ENCODE measurements at regions not wholly inside any gene's neighbourhood (a gene's known extent, or its start where the extent isn't known, plus 50 kb on each side); places are given as distances from the start of the nearest gene placed in this dataset.

DNA sequence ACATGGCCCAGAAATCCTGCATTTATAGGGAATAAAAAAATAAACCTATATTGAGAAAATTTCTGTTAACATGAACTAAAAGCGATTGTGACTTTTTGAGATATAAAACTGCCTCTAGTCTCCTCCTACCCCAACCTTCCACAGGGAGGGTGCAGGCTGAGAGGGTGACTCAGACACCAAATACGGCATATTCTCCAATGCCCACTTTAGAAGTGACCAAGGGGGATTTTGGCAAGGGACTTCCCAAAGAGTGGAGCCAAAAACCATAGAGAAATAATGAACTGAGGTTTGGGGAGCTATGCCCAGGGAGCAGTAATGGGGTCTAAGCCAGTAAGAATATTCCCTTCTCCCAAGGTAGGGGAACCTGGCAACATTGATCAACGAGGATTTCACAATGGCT lies 124.9 kb upstream of the ZC3H12C start:
- H3K4me3 ChIP-seq: no peak overlapping the region
- no peaks in the 10 kb centered on the region for H3K9me3 ChIP-seq
- H3K27me3 ChIP-seq (ENCODE audit: low read depth): no peaks in the 10 kb centered on the region
- TF ChIP-seq, protein P1, sequence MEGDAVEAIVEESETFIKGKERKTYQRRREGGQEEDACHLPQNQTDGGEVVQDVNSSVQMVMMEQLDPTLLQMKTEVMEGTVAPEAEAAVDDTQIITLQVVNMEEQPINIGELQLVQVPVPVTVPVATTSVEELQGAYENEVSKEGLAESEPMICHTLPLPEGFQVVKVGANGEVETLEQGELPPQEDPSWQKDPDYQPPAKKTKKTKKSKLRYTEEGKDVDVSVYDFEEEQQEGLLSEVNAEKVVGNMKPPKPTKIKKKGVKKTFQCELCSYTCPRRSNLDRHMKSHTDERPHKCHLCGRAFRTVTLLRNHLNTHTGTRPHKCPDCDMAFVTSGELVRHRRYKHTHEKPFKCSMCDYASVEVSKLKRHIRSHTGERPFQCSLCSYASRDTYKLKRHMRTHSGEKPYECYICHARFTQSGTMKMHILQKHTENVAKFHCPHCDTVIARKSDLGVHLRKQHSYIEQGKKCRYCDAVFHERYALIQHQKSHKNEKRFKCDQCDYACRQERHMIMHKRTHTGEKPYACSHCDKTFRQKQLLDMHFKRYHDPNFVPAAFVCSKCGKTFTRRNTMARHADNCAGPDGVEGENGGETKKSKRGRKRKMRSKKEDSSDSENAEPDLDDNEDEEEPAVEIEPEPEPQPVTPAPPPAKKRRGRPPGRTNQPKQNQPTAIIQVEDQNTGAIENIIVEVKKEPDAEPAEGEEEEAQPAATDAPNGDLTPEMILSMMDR (IDR thresholded peaks at IDR 0.05): no peak
- H3K36me3 ChIP-seq: no peaks in the 10 kb centered on the region
- no peak for DNase-seq
- intact Hi-C loops (cut with DNase I): no loop called here
- H3K27ac ChIP-seq: no peak overlapping the region
- no peak for ATAC-seq
- peaks cover 23% of the 10 kb centered on the region for H3K4me1 ChIP-seq

DNA sequence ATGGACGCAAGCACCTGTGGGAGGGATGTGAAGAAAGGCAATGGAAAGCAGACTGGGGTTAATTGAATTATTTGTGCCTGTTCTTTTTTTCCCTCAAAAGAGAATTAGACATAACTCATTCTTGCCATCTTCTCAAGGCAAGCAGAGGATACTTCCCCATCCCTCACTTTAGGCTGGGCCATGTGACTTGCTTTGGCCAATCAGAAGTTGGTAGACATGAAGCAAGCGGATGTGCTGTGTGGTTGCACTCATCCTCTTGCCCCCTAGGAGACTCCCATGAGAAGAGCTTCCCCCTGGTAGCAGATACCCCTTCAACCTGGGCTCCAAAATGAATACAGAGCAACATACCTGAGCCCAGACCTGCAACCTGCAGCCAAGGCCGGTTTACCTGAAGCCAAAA lies 124.4 kb upstream of the ZC3H12C start:
- intact Hi-C loops (cut with DNase I): no loop called here

DNA sequence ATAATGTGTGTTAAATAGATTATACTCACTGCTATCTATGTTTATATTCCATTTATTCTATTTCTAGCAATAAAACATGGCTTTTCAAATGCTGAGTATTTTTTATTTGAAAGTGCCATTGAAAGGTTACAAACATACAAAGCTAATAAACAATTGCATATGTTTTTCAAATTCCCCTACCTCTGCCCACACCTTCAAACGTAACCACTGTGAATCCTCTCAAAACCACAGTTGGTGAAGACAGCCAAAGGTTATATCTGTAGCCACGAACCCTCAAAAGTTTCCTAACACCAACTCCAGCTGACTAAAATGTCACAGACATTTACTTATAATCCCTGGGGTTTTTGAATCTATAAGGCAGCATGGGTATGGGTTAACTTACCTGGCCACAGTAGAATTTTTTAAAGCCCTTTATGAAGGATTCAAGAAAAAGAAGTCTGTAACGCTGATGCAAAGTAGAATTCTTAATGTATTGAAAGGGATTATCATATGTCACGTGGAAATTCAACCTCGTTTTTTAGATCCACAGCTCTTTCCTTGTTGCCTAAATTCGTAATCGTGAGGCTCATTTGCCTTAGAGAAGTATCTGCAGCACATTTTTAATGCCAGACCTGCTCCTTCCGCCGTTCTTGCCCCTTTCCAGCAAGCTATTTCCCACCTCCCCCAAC lies 122.5 kb upstream of the ZC3H12C start:
- Histone ChIP-seq H3K27ac (no peak overlapping the region), H3K36me3 (no peaks in the 10 kb centered on the region), H3K4me3 (no peak overlapping the region), H3K9me3 (no peaks in the 10 kb centered on the region), H3K4me1 (peaks cover 23% of the 10 kb centered on the region), H3K27me3 (ENCODE audit: low read depth) (no peaks in the 10 kb centered on the region)
- TF ChIP-seq, protein P1 (IDR thresholded peaks at IDR 0.05): no peak
- DNase-seq (no peak), ATAC-seq (no peak)
- intact Hi-C loops (cut with DNase I): no loop called here

More for the DNA sequence above, 124.4 kb upstream of the ZC3H12C start:
- H3K27me3 ChIP-seq (ENCODE audit: low read depth): no peaks in the 10 kb centered on the region
- no peaks in the 10 kb centered on the region for H3K9me3 ChIP-seq
- no peaks in the 10 kb centered on the region for H3K36me3 ChIP-seq
- TF ChIP-seq, protein P1 (IDR thresholded peaks at IDR 0.05): no peak
- DNase-seq (no peak), ATAC-seq (no peak)
- H3K27ac ChIP-seq: no peak overlapping the region
- no peak overlapping the region for H3K4me3 ChIP-seq
- H3K4me1 ChIP-seq: peaks cover 23% of the 10 kb centered on the region

DNA sequence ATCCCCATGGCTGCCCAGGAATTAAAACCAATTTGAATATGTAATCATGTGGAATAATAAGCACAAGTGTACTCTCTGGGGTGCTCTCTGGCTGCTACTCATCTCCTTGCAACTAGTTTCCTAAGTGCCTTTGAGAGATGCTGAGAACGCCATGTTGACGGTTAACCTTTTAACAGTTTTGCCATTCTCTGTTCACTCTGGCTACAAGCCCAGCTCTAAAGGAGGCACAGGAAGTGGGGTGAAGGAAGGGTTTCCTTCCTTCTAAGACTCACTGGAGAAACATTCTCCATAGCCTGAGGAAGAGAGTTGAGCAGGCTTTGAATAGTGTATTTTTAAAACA lies 122.0 kb upstream of the ZC3H12C start:
- intact Hi-C loops (cut with DNase I): no loop called here
- peaks cover 23% of the 10 kb centered on the region for H3K4me1 ChIP-seq
- H3K9me3 ChIP-seq: no peaks in the 10 kb centered on the region
- H3K4me3 ChIP-seq: no peak overlapping the region
- no peak for DNase-seq
- H3K36me3 ChIP-seq: no peaks in the 10 kb centered on the region
- ATAC-seq: no peak
- no peaks in the 10 kb centered on the region for H3K27me3 ChIP-seq (ENCODE audit: low read depth)
- no peak overlapping the region for H3K27ac ChIP-seq
- TF ChIP-seq, protein P1 (IDR thresholded peaks at IDR 0.05): no peak

DNA sequence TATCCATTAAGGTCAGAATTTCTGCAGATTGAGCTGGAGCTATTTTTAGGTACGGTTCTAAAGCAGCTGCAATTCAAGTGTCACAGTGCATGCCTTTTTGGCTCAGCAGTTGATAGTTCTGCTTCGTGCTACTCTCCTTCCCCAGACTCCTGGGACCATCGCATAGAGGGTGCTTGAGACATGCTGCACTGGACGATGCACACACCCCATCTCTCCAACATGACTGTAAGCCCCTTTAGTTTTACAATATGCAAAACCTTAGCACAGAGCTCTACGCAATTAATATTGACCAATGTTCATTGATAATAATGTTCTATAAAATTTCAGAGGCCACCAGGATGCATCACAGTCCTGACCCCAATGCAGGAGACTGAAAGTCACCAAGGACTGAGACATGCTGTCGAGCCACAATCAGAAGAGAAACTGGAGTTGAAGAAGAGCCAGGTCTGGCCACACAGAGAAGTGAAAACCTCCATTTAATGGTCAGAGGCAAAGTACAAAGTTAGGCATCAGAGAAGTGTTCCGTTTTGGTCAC lies 120.9 kb upstream of the ZC3H12C start:
- TF ChIP-seq, protein P1 (IDR thresholded peaks at IDR 0.05): no peak
- ATAC-seq (no peak), DNase-seq (no peak)
- intact Hi-C loops (cut with DNase I): no loop called here
- H3K4me1 ChIP-seq: peaks cover 23% of the 10 kb centered on the region
- no peak overlapping the region for H3K4me3 ChIP-seq
- H3K27me3 ChIP-seq (ENCODE audit: low read depth): no peaks in the 10 kb centered on the region
- no peaks in the 10 kb centered on the region for H3K36me3 ChIP-seq
- H3K9me3 ChIP-seq: no peaks in the 10 kb centered on the region
- no peak overlapping the region for H3K27ac ChIP-seq
